K562 (cell line): ENCODE measurements at regions not wholly inside any gene's neighbourhood (a gene's known extent, or its start where the extent isn't known, plus 50 kb on each side); places are given as distances from the start of the nearest gene placed in this dataset.

ENCODE experiments used
- ATAC-seq: fragments of 200-7000 bp; cut with Tn5 transposase; 3 replicates; pipeline ENCODE4 v1.9.1; 2020; ENCODE audit warnings: moderate library complexity
- BruUV-seq: library from RNA; stranded (reverse); fragments of 400-500 nt; replicated peaks from 2 replicates; lab custom pipeline; 2021; lab: Mats Ljungman, UMichigan
- CTCF ChIA-PET: fragments of 300-600 bp; formaldehyde crosslinking; extraction: SDS; loops from one replicate; lab custom pipeline; 2021; ENCODE audit warnings: low intra/inter-chr PET ratio; lab: Yijun Ruan, JAX
- POLR2A ChIA-PET: fragments of 300-600, 350-650 bp; sonication (Branson Sonifier 250); formaldehyde crosslinking; extraction: SDS; loops from one replicate; lab custom pipeline; 2021; ENCODE audit warnings: antibody characterized with exemption, inconsistent platforms; lab: Yijun Ruan, JAX
- DNase-seq, 4 experiments: peaks; one replicate each; pipeline versions ENCODE4 v3.0.0 to v3.0.0-alpha.2; 2011 to 2018; ENCODE audit warnings: low spot score in 3 of 4, mixed read lengths in 3 of 4; ENCODE audit errors: extremely low read depth in 1 of 4
- FAIRE-seq: peaks from 2 replicates; lab custom pipeline; 2011; peaks lifted over from hg19 to GRCh38; lab: Jason Lieb, UNC
- H2AFZ ChIP-seq: 2 replicates; pipeline ENCODE4 v1.6.0; 2011; ENCODE audit warnings: low read depth, low read length, control low read depth, inconsistent platforms
- H3K27ac ChIP-seq: fragments of 200-600 bp; 3 replicates; pipeline ENCODE4 v1.8.0; 2011; ENCODE audit warnings: low read depth, mild to moderate bottlenecking, control low read depth, inconsistent platforms, low read length, moderate library complexity, mixed read lengths; ENCODE audit errors: extremely low read depth
- H3K27me3 ChIP-seq, 2 experiments: fragments of 300-600 bp in 1 of 2; 2 replicates in 1 of 2; 3 replicates in 1 of 2; pipeline versions ENCODE4 v1.6.0 to v1.8.0; 2011; ENCODE audit warnings: inconsistent platforms in 2 of 2, low read length in 2 of 2, mild to moderate bottlenecking in 1 of 2, mixed read lengths in 1 of 2, moderate library complexity in 1 of 2; ENCODE audit not compliant: control insufficient read depth in 2 of 2, insufficient read depth in 2 of 2
- H3K36me3 ChIP-seq: fragments of 300-600 bp; 3 replicates; pipeline ENCODE4 v1.8.0; 2011; ENCODE audit warnings: mild to moderate bottlenecking, low read length, inconsistent platforms; ENCODE audit not compliant: control insufficient read depth, insufficient read depth
- H3K4me1 ChIP-seq, 2 experiments: fragments of 200-600 bp in 1 of 2; replicated peaks in 1 of 2; 2 replicates in 1 of 2; 3 replicates in 1 of 2; pipeline versions ENCODE4 v1.5.1 to v1.8.0; 2011; ENCODE audit warnings: inconsistent platforms in 2 of 2, low read length in 2 of 2, mild to moderate bottlenecking in 1 of 2, mixed read lengths in 1 of 2, moderate library complexity in 1 of 2; ENCODE audit not compliant: control insufficient read depth in 2 of 2, insufficient read depth in 2 of 2
- H3K4me2 ChIP-seq: 2 replicates; pipeline ENCODE4 v1.6.1; 2011; ENCODE audit warnings: low read length, control low read depth, inconsistent platforms, mixed read lengths; ENCODE audit not compliant: insufficient read depth
- H3K4me3 ChIP-seq: fragments of 200-600 bp; sonication (generic), shearing (Covaris generic); 2 replicates; pipeline ENCODE4 v1.5.1; 2016; ENCODE audit warnings: control low read depth, inconsistent platforms
- H3K79me2 ChIP-seq: fragments of 200-600 bp; 3 replicates; pipeline ENCODE4 v1.8.0; 2011; ENCODE audit warnings: low read length, inconsistent platforms; ENCODE audit not compliant: control insufficient read depth, insufficient read depth
- H3K9ac ChIP-seq, 2 experiments: 2 replicates each; pipeline versions ENCODE4 v1.6.0 to v1.6.1; 2011; ENCODE audit warnings: low read depth in 2 of 2, low read length in 2 of 2, control low read depth in 1 of 2, inconsistent platforms in 1 of 2, mild to moderate bottlenecking in 1 of 2, mixed read lengths in 1 of 2; ENCODE audit not compliant: insufficient read depth in 1 of 2
- H3K9me1 ChIP-seq: one replicate; pipeline ENCODE4 v1.6.0; 2011; ENCODE audit warnings: inconsistent platforms, mild to moderate bottlenecking, low read length, moderate library complexity; ENCODE audit not compliant: control insufficient read depth, insufficient read depth
- H3K9me3 ChIP-seq: replicated peaks from 2 replicates; pipeline ENCODE4 v1.5.1; 2011; ENCODE audit warnings: low read depth, low read length, inconsistent platforms; ENCODE audit not compliant: control insufficient read depth, insufficient read depth
- H4K20me1 ChIP-seq: replicated peaks from 2 replicates; pipeline ENCODE4 v1.6.1; 2011; ENCODE audit warnings: low read length, inconsistent platforms, mixed read lengths; ENCODE audit not compliant: control insufficient read depth, insufficient read depth
- CEBPB ChIP-seq: fragments of 450-650 bp; IDR thresholded peaks from 2 replicates; pipeline ENCODE4 v1.6.1; 2016; ENCODE audit warnings: missing genetic modification characterization, missing compliant biosample characterization
- CHCHD3 ChIP-seq: fragments of 250-450 bp; sonication (Bioruptor Pico); IDR thresholded peaks from 2 replicates; pipeline ENCODE4 v2.1.2; 2022; ENCODE audit warnings: mild to moderate bottlenecking
- KDM2B ChIP-seq: fragments of 250-450 bp; sonication (Bioruptor Pico); IDR thresholded peaks from 2 replicates; pipeline ENCODE4 v1.8.0; 2021; ENCODE audit warnings: mild to moderate bottlenecking, moderate library complexity
- ZBTB1 ChIP-seq: sonication (generic); formaldehyde crosslinking; IDR thresholded peaks from 2 replicates; pipeline ENCODE4 v1.8.1; 2023; ENCODE audit warnings: missing genetic modification reagents, low read depth, mild to moderate bottlenecking, borderline replicate concordance
- ZNF12 ChIP-seq: sonication (generic); formaldehyde crosslinking; IDR thresholded peaks from 2 replicates; pipeline ENCODE4 v1.4.0; 2020; ENCODE audit warnings: mild to moderate bottlenecking, missing genetic modification reagents
- ZNF282 ChIP-seq: sonication (generic); formaldehyde crosslinking; IDR thresholded peaks from 2 replicates; pipeline ENCODE4 v1.8.1; 2023; ENCODE audit warnings: missing genetic modification reagents
- ZNF785 ChIP-seq: fragments of 250-450 bp; sonication (Bioruptor Pico); IDR thresholded peaks from 2 replicates; pipeline ENCODE4 v1.4.0; 2020; ENCODE audit warnings: mild to moderate bottlenecking
- WGBS: fragments of 100-300 bp; shearing (Covaris generic); methylation state at CpG from one replicate; pipeline ENCODE4 v1.1.6; 2016; ENCODE audit warnings: low coverage, mixed read lengths; ENCODE audit not compliant: insufficient coverage; ENCODE audit errors: missing lambda C conversion rate; 5-methylcytosine and 5-hydroxymethylcytosine counted together
- in situ Hi-C: fragments of 300-500 bp; cut with MboI; formaldehyde crosslinking; loops from 4 replicates; pipeline ENCODE4 v1.15.0; 2018; ENCODE audit warnings: inconsistent platforms, mixed read lengths
- intact Hi-C: fragments of 100-400 bp; cut with micrococcal nuclease; formaldehyde crosslinking; loops from 2 replicates; pipeline ENCODE4 v1.14.2; 2022
- TF ChIP-seq, protein P1 (sequence below): fragments of 200-400 bp; formaldehyde crosslinking; IDR thresholded peaks from 2 replicates; pipeline ENCODE4 v1.6.1; 2017; ENCODE audit warnings: mild to moderate bottlenecking, low read depth, low read length, moderate library complexity

DNA sequence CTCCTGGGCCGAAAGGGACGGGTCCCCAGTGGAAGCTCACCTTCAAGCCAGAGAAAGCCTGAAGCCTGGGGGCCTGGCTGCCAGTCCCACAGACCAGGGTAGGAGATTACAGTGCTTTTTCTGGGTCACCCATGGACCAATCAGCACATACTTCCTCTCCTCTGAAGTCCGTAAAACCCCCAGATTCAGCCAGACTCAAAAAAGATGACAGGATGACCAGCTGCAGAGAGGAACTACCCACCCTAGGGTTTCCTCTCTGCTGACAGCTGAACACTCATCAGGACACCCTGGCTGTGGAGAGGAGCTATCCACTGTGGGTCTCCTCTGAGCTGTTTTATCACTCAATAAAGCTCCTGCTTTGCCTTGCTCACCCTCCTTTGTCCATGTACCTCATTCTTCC lies 78.0 kb downstream of the SAMD9 start:
- BruUV-seq = no TSS peak
- H4K20me1 ChIP-seq = no peaks in the 10 kb centered on the region
- in situ Hi-C loops = no loop called here
- no peaks in the 10 kb centered on the region for H3K9me1 ChIP-seq
- POLR2A ChIA-PET = no interaction called here
- no peaks in the 10 kb centered on the region for H3K79me2 ChIP-seq
- no peaks in the 10 kb centered on the region for H3K36me3 ChIP-seq
- no peak for FAIRE-seq
- no peaks in the 10 kb centered on the region for H3K9me3 ChIP-seq
- intact Hi-C loops = loop anchor here (10.0 kb wide), 1 partner anchor 1155 kb away; the partner anchor contains the start of gene MTERF1
- TF ChIP-seq ZNF785 (CRISPR knock-in tag) = no peak
- TF ChIP-seq, protein P1, sequence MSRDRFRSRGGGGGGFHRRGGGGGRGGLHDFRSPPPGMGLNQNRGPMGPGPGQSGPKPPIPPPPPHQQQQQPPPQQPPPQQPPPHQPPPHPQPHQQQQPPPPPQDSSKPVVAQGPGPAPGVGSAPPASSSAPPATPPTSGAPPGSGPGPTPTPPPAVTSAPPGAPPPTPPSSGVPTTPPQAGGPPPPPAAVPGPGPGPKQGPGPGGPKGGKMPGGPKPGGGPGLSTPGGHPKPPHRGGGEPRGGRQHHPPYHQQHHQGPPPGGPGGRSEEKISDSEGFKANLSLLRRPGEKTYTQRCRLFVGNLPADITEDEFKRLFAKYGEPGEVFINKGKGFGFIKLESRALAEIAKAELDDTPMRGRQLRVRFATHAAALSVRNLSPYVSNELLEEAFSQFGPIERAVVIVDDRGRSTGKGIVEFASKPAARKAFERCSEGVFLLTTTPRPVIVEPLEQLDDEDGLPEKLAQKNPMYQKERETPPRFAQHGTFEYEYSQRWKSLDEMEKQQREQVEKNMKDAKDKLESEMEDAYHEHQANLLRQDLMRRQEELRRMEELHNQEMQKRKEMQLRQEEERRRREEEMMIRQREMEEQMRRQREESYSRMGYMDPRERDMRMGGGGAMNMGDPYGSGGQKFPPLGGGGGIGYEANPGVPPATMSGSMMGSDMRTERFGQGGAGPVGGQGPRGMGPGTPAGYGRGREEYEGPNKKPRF = no peak
- WGBS = 24% methylated on average over 3 of the region's 3 CpGs
- H3K9ac ChIP-seq = peak overlapping the region in 1 of 2 experiments; percentile 43; a peak in 1 of 4 replicates
- no peak overlapping the region for H3K27ac ChIP-seq
- no peak for DNase-seq
- H2AFZ ChIP-seq = peak overlapping the region; percentile 66
- peak; percentile 36; the same call in 2 of the 3 replicates for ATAC-seq
- H3K27me3 ChIP-seq = no peaks in the 10 kb centered on the region
- CTCF ChIA-PET = no interaction called here
- no peak overlapping the region for H3K4me2 ChIP-seq
- H3K4me1 ChIP-seq = peaks cover 0 to 17% of the 10 kb centered on the region in 2 experiments; a peak in 3 of 5 replicates
- H3K4me3 ChIP-seq = no peak overlapping the region

DNA sequence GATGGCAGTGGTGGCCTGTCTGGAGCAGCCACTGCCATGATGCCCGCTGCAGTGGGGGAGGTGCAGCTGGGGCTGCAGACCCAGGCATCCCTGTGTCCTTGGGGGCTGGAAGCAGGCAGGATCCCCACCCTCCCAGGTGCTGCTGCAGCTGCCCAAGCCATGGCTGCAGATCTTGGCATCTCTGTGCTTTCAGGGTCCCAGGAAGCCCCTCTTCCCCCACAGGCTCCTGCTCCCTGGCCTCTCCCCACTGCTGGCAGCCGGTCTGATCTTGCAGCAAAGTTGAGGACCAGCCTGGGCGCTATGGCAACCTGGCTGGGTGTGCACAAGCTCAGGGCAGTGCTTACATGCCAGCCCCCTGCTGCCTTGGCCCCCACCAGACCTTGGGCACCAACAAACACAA lies 78.5 kb downstream of the SAMD9 start:
- in situ Hi-C loops = no loop called here

More for the DNA sequence above, 78.5 kb downstream of the SAMD9 start:
- 49% methylated on average over 3 of the region's 3 CpGs for WGBS
- Histone ChIP-seq H3K4me1 (peaks cover 0 to 17% of the 10 kb centered on the region in 2 experiments; a peak in 3 of 5 replicates), H4K20me1 (no peaks in the 10 kb centered on the region), H3K4me3 (no peak overlapping the region), H3K9me1 (no peaks in the 10 kb centered on the region), H3K27ac (no peak overlapping the region), H3K36me3 (no peaks in the 10 kb centered on the region), H3K9me3 (no peaks in the 10 kb centered on the region), H3K9ac (peak overlapping the region in 1 of 2 experiments; percentile 43; a peak in 1 of 4 replicates), H3K79me2 (no peaks in the 10 kb centered on the region), H2AFZ (peak overlapping the region; percentile 66; the same call in 1 of the 2 replicates), H3K4me2 (no peak overlapping the region), H3K27me3 (no peaks in the 10 kb centered on the region)
- ATAC-seq (no peak), FAIRE-seq (no peak), DNase-seq (no peak)
- intact Hi-C loops = no loop called here
- POLR2A ChIA-PET = no interaction called here
- TF ChIP-seq ZNF12 (CRISPR knock-in tag) (no peak), ZBTB1 (CRISPR knock-in tag) (no peak), ZNF282 (CRISPR knock-in tag) (no peak), CHCHD3 (CRISPR knock-in tag) (no peak), KDM2B (no peak), CEBPB (tag) (no peak)
- CTCF ChIA-PET = no interaction called here
- no TSS peak for BruUV-seq
